IMR-90 (cell line): ENCODE measurements at regions not wholly inside any gene's neighbourhood (a gene's known extent, or its start where the extent isn't known, plus 50 kb on each side); places are given as distances from the start of the nearest gene placed in this dataset.

Experiments used
- ATAC-seq: fragments of 200-7000 bp; cut with Tn5 transposase; 2 replicates; pipeline ENCODE4 v1.9.1; 2020; ENCODE audit warnings: low read depth, mild to moderate bottlenecking, moderate library complexity
- BruUV-seq: library from RNA; stranded (reverse); fragments of 400-500 nt; replicated peaks from 2 replicates; lab custom pipeline; 2021; lab: Mats Ljungman, UMichigan
- CTCF ChIA-PET: fragments of 300-600 bp; formaldehyde crosslinking; extraction: SDS; loops from one replicate; lab custom pipeline; 2021; ENCODE audit warnings: antibody characterized with exemption; lab: Yijun Ruan, JAX
- POLR2A ChIA-PET: fragments of 300-600 bp; sonication (Branson Sonifier 250); formaldehyde crosslinking; loops from one replicate; lab custom pipeline; 2022; ENCODE audit warnings: antibody characterized with exemption; ENCODE audit not compliant: unreplicated experiment; lab: Charles Lee
- DNase-seq: peaks from one replicate; pipeline ENCODE4 v3.0.0; 2013
- H2AFZ ChIP-seq: replicated peaks from 2 replicates; pipeline ENCODE3; 2013; ENCODE audit warnings: low read length, mild to moderate bottlenecking; ENCODE audit not compliant: poor library complexity
- H2AK5ac ChIP-seq: 2 replicates; pipeline ENCODE4 v1.6.1; 2013; ENCODE audit warnings: low read depth, low read length, inconsistent platforms
- H2AK9ac ChIP-seq: replicated peaks from 2 replicates; pipeline ENCODE3; 2013; ENCODE audit warnings: mild to moderate bottlenecking, low read depth, low read length, moderate library complexity; ENCODE audit not compliant: poor library complexity
- H2BK120ac ChIP-seq: 2 replicates; pipeline ENCODE4 v1.6.1; 2013; ENCODE audit warnings: low read depth, low read length, inconsistent platforms
- H2BK15ac ChIP-seq: 3 replicates; pipeline ENCODE4 v1.6.1; 2013; ENCODE audit warnings: low read depth, low read length, inconsistent platforms
- H2BK20ac ChIP-seq: 2 replicates; pipeline ENCODE4 v1.6.1; 2013; ENCODE audit warnings: low read depth, mild to moderate bottlenecking, inconsistent platforms, low read length, moderate library complexity
- H2BK5ac ChIP-seq: 2 replicates; pipeline ENCODE4 v1.6.1; 2013; ENCODE audit warnings: mild to moderate bottlenecking, low read depth, low read length, inconsistent platforms; ENCODE audit not compliant: poor library complexity, severe bottlenecking
- H3K14ac ChIP-seq: replicated peaks from 2 replicates; pipeline ENCODE4 v1.6.1; 2013; ENCODE audit warnings: low read depth, low read length, inconsistent platforms
- H3K18ac ChIP-seq: 2 replicates; pipeline ENCODE4 v1.6.1; 2013; ENCODE audit warnings: low read depth, low read length, control low read depth
- H3K23ac ChIP-seq: 2 replicates; pipeline ENCODE4 v1.6.1; 2013; ENCODE audit warnings: low read depth, low read length, inconsistent platforms
- H3K27ac ChIP-seq: 2 replicates; pipeline ENCODE4 v1.5.1; 2013; ENCODE audit warnings: mild to moderate bottlenecking, control low read depth, low read length; ENCODE audit not compliant: insufficient read depth
- H3K27me3 ChIP-seq: 2 replicates; pipeline ENCODE4 v1.6.1; 2013; ENCODE audit warnings: low read length; ENCODE audit not compliant: control insufficient read depth, insufficient read depth
- H3K36me3 ChIP-seq: 2 replicates; pipeline ENCODE4 v1.6.1; 2013; ENCODE audit warnings: low read length, mixed read lengths; ENCODE audit not compliant: control insufficient read depth, insufficient read depth
- H3K4ac ChIP-seq: 2 replicates; pipeline ENCODE4 v1.6.1; 2013; ENCODE audit warnings: low read depth, low read length, inconsistent platforms
- H3K4me1 ChIP-seq: 2 replicates; pipeline ENCODE4 v1.6.1; 2013; ENCODE audit warnings: low read length, mixed read lengths; ENCODE audit not compliant: control insufficient read depth, insufficient read depth
- H3K4me2 ChIP-seq: 2 replicates; pipeline ENCODE4 v1.6.1; 2013; ENCODE audit warnings: low read depth, mild to moderate bottlenecking, control low read depth, low read length, moderate library complexity
- H3K4me3 ChIP-seq: 2 replicates; pipeline ENCODE4 v1.5.1; 2013; ENCODE audit warnings: low read depth, mild to moderate bottlenecking, control low read depth, low read length, moderate library complexity; ENCODE audit not compliant: insufficient read depth
- H3K56ac ChIP-seq: 2 replicates; pipeline ENCODE4 v1.6.1; 2013; ENCODE audit warnings: low read length, inconsistent platforms; ENCODE audit not compliant: insufficient read depth; ENCODE audit errors: extremely low read depth
- H3K79me1 ChIP-seq, 2 experiments: 2 replicates each; pipeline ENCODE4 v1.6.1; 2013; ENCODE audit warnings: low read length in 2 of 2, inconsistent platforms in 1 of 2, low read depth in 1 of 2
- H3K9ac ChIP-seq: 2 replicates; pipeline ENCODE4 v1.6.1; 2013; ENCODE audit warnings: low read depth, low read length, control low read depth
- H3K9me1 ChIP-seq: 2 replicates; pipeline ENCODE4 v1.6.1; 2013; ENCODE audit warnings: low read length, inconsistent platforms; ENCODE audit not compliant: insufficient read depth
- H3K9me3 ChIP-seq: 2 replicates; pipeline ENCODE4 v1.6.1; 2013; ENCODE audit warnings: low read length; ENCODE audit not compliant: control insufficient read depth, insufficient read depth
- H4K20me1 ChIP-seq: 2 replicates; pipeline ENCODE4 v1.6.1; 2013; ENCODE audit warnings: low read length, inconsistent platforms; ENCODE audit not compliant: insufficient read depth
- H4K5ac ChIP-seq: 2 replicates; pipeline ENCODE4 v1.6.1; 2013; ENCODE audit warnings: mild to moderate bottlenecking, low read depth, low read length, control low read depth
- H4K8ac ChIP-seq, 2 experiments: 2 replicates each; pipeline ENCODE4 v1.6.1; 2013; ENCODE audit warnings: low read depth in 2 of 2, low read length in 2 of 2, control low read depth in 1 of 2, inconsistent platforms in 1 of 2
- H4K91ac ChIP-seq: 2 replicates; pipeline ENCODE4 v1.6.1; 2013; ENCODE audit warnings: low read depth, low read length, inconsistent platforms; ENCODE audit not compliant: insufficient read depth
- BHLHE40 ChIP-seq: fragments of 150-350 bp; IDR thresholded peaks from 2 replicates; pipeline ENCODE4 v1.6.1; 2016; ENCODE audit warnings: mild to moderate bottlenecking, low read depth, low read length
- RCOR1 ChIP-seq: IDR thresholded peaks from 2 replicates; pipeline ENCODE4 v1.6.1; 2012; ENCODE audit warnings: mild to moderate bottlenecking, low read length, improper control_type of control experiment; ENCODE audit not compliant: insufficient replicate concordance
- WGBS, 2 experiments: methylation state at CpG; one replicate each; pipeline versions ENCODE4 v1.1.5 to v1.1.7; 2013; ENCODE audit warnings: missing lambda C conversion rate in 2 of 2; ENCODE audit not compliant: insufficient read length in 1 of 2; ENCODE audit errors: extremely low coverage in 2 of 2; 5-methylcytosine and 5-hydroxymethylcytosine counted together
- dilution Hi-C: fragments of 300-500 bp; cut with HindIII; formaldehyde crosslinking; loops from one replicate; pipeline ENCODE4 v1.14.3; 2018; ENCODE audit warnings: low sequenced_read_pairs; ENCODE audit not compliant: unreplicated experiment
- in situ Hi-C: fragments of 300-500 bp; cut with MboI; formaldehyde crosslinking; loops from 3 replicates; pipeline ENCODE4 v1.14.3; 2019; ENCODE audit warnings: low sequenced_read_pairs, inconsistent platforms, mixed read lengths
- intact Hi-C: fragments of 100-400 bp; cut with micrococcal nuclease; formaldehyde crosslinking; loops from 2 replicates; pipeline ENCODE4 v1.10.0; 2022

GRCh38 chr10:118843647-118844265 is 89.0 kb upstream of the CACUL1 start:
- Histone ChIP-seq H3K9ac (no peak overlapping the region), H4K91ac (no peak overlapping the region), H2BK5ac (no peak overlapping the region), H4K8ac (no peak overlapping the region), H3K4me1 (no peaks in the 10 kb centered on the region), H2AFZ (no peak overlapping the region), H3K18ac (no peak overlapping the region), H3K4me2 (no peak overlapping the region), H3K27ac (no peak overlapping the region), H3K56ac (no peak overlapping the region), H2AK9ac (no peak overlapping the region), H3K4ac (no peak overlapping the region), H2AK5ac (no peak overlapping the region), H2BK20ac (no peak overlapping the region), H3K9me1 (no peaks in the 10 kb centered on the region), H4K20me1 (no peaks in the 10 kb centered on the region), H2BK120ac (no peak overlapping the region), H3K23ac (no peak overlapping the region), H3K9me3 (no peaks in the 10 kb centered on the region), H3K79me1 (no peaks in the 10 kb centered on the region), H3K4me3 (no peak overlapping the region), H2BK15ac (no peak overlapping the region), H3K27me3 (peaks cover 4% of the 10 kb centered on the region; the same call in 1 of the 2 replicates), H4K5ac (no peak overlapping the region), H3K14ac (no peak overlapping the region), H3K36me3 (no peaks in the 10 kb centered on the region)
- DNase-seq (no peak), ATAC-seq (no peak)
- BruUV-seq: no TSS peak
- dilution Hi-C loops: no loop called here
- TF ChIP-seq RCOR1: no peak
- TF ChIP-seq BHLHE40: no peak
- in situ Hi-C loops: no loop called here
- ChIA-PET POLR2A (no interaction called here), CTCF (interaction anchor here (0.5 kb wide), 1 partner anchor 275 kb away, joined by 6 read pairs; no protein-coding TSS in a partner anchor)
- intact Hi-C loops: no loop called here
- WGBS, 2 experiments: 63% methylated on average over 1 of the region's 7 CpGs; no CpG with 5 or more reads in 1 of the 2 experiments
